ENCODE measurements at regions not wholly inside any gene's neighbourhood (a gene's known extent, or its start where the extent isn't known, plus 50 kb on each side); places are given as distances from the start of the nearest gene placed in this dataset.

DNA sequence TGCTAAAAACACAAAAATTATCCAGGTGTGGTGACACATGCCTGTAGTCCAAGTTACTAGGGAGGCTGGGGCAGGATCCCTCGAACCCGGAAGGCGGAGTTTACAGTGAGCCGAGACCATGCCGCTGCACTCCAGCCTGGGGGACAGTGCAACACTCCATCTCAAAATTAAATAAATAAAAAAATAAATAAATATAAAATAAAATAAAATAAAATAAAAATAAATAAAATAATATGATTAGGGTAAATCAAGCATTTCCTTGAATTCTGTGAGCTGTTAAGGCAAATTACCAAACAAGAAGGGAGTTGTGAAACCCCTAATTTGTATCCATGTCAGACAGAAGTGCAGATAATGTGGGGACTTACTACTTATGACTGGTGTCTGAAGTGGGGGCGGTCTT lies 1928.9 kb upstream of the IGFBP7 start:
- TF ChIP-seq, protein P1, sequence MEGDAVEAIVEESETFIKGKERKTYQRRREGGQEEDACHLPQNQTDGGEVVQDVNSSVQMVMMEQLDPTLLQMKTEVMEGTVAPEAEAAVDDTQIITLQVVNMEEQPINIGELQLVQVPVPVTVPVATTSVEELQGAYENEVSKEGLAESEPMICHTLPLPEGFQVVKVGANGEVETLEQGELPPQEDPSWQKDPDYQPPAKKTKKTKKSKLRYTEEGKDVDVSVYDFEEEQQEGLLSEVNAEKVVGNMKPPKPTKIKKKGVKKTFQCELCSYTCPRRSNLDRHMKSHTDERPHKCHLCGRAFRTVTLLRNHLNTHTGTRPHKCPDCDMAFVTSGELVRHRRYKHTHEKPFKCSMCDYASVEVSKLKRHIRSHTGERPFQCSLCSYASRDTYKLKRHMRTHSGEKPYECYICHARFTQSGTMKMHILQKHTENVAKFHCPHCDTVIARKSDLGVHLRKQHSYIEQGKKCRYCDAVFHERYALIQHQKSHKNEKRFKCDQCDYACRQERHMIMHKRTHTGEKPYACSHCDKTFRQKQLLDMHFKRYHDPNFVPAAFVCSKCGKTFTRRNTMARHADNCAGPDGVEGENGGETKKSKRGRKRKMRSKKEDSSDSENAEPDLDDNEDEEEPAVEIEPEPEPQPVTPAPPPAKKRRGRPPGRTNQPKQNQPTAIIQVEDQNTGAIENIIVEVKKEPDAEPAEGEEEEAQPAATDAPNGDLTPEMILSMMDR (IDR thresholded peaks at IDR 0.05; ENCODE audit: low read depth, low read length): no peak
- H3K4me3 ChIP-seq (replicated peaks in 1 of 2; ENCODE audit: low read depth in 2 of 2, low read length in 2 of 2): no peak overlapping the region
- no peak for DNase-seq (ENCODE audit: low read depth in 2 of 2)

DNA sequence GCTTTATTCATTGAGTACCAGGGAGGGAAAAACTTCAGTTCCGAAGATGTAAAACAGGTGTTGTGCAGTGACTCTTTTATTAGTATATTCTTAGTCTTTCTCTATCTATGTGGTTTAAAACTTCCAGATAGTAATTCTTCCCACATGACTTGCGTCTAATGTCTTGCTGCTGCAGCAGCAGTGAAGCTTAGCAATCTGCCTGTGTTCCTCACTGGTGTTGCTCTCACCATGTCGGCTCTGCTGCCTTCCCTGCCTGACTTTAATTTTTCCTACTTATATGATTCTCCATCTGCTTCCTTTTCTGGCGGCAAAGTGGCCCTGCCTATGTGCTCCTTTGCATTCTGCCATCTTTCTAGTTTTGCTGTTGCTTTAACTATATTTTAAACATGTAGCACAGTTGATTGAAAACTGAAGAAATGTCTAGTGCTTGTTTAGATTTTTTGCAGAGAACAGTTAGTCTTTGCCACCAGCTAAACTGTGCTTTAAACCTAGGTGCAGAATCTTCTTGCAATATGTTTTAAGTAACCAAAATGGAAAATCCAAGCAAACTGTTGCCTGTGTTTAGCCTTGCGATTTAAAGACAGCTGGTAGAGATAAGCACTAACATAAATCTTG lies 1934.2 kb upstream of the IGFBP7 start:
- TF ChIP-seq, protein P1 (IDR thresholded peaks at IDR 0.05; ENCODE audit: low read depth, low read length): no peak
- no peak for DNase-seq (ENCODE audit: low read depth in 2 of 2)
- H3K4me3 ChIP-seq (replicated peaks in 1 of 2; ENCODE audit: low read depth in 2 of 2, low read length in 2 of 2): no peak overlapping the region

DNA sequence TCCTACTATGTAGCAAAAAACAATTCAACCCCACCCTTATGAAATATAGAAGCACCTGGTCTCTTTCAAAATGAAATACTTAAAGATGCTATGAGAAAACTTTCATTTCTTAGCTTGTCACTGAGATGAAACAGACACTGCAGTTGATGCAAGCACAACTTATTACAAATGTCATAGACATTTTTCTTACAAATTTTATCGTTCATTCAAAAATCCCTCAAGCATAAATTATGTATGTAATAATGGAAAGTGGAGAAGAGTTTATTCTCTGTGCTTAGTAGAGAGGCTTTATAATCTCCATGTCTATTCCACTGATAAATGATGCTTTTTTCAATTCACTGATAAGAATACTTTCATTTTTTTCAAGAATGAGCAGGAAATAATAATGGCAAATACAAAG lies 1943.9 kb upstream of the IGFBP7 start:
- H3K4me3 ChIP-seq (replicated peaks in 1 of 2; ENCODE audit: low read depth in 2 of 2, low read length in 2 of 2): no peak overlapping the region
- DNase-seq (ENCODE audit: low read depth in 2 of 2): no peak
- TF ChIP-seq, protein P1 (IDR thresholded peaks at IDR 0.05; ENCODE audit: low read depth, low read length): no peak

DNA sequence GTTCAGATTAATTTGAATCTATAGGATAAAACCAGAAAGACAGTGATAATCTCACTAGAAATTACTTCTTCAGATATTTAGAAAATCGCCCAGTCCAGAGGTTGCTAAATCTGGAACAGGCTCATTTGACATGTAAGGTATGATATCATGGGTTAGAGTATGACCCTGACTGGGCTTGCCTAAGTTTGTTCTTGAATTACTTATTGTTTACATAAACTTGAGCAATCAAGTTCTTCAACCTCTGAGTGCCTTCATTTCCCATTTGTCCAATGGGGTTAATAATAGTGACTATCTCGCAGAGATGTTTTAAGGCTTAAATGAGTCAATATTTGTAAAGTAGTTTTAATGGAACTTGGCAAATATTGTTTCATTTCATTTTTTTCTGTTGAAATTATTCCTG lies 1947.6 kb upstream of the IGFBP7 start:
- TF ChIP-seq, protein P1 (IDR thresholded peaks at IDR 0.05; ENCODE audit: low read depth, low read length): no peak
- H3K4me3 ChIP-seq (replicated peaks in 1 of 2; ENCODE audit: low read depth in 2 of 2, low read length in 2 of 2): no peak overlapping the region
- no peak for DNase-seq (ENCODE audit: low read depth in 2 of 2)

DNA sequence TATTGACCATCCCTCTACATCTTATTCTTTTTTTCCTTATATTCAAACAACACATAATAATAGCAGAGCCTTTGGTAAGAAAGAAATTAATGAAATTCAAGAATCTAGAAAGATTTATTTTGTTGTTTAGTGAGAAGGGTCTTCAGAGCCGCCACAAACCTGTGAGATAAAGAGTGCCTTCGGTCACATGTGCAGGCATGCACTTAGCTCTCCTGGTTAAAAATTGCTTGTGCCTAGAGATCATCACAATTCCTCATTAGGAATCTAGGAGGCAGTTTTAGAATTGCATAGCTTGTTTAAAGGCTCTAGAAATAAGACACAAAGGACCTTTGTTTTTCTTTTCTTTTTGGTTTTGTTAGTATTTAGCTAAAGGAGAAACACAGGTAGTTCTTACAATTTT lies 1948.4 kb upstream of the IGFBP7 start:
- DNase-seq (ENCODE audit: low read depth in 2 of 2): no peak
- H3K4me3 ChIP-seq (replicated peaks in 1 of 2; ENCODE audit: low read depth in 2 of 2, low read length in 2 of 2): no peak overlapping the region
- TF ChIP-seq, protein P1 (IDR thresholded peaks at IDR 0.05; ENCODE audit: low read depth, low read length): no peak

DNA sequence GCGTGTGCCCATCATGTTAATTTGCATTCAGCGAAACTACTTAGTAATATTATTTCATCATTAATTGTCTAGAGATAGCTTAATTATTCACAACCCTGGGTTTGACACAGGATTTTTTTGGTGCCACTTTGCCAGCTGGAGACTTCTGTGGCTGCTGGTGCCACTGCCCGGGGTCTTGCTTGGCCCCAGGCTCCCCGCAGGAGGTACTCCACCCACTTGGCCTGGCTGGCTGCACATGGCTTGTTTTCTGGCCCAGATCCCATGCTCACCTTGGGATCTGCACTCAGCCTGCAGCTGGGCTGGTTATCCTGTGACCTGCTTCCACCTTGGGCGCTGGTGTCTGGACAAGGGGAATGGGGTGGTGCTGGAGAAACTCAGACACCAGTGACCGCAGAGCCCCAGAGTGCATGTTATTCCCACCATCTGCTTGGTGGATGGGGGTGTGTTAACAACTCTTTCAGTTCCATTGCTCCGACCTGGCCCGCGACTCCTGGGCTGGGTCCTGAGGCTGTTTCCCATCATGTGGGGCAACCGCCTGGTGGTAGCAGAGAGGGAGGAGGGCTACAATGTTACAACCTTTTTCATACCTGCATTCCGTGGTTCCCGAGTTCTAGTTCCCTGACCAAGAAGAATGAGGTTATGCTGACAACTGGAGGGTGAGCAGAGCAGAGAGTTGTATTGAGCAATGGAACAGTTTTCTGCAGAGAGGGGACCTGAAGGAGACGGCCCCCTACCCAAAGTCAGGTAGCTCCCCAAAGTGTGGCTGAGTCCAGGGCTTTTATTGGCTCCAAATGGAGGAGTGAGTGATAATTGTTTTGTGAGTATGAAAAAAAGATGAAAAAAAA lies 1950.0 kb upstream of the IGFBP7 start:
- DNase-seq (ENCODE audit: low read depth in 2 of 2): no peak
- TF ChIP-seq, protein P1 (IDR thresholded peaks at IDR 0.05; ENCODE audit: low read depth, low read length): no peak
- H3K4me3 ChIP-seq (replicated peaks in 1 of 2; ENCODE audit: low read depth in 2 of 2, low read length in 2 of 2): no peak overlapping the region
